Tibial nerve (tissue), 3 donors: ENCODE measurements at regions not wholly inside any gene's neighbourhood (a gene's known extent, or its start where the extent isn't known, plus 50 kb on each side); places are given as distances from the start of the nearest gene placed in this dataset.

ENCODE experiments used
- POLR2A ChIP-seq, 2 donors: fragments of 450-650 bp; IDR thresholded peaks; one replicate each; pipeline ENCODE4 v1.6.1; 2017; ENCODE audit warnings: antibody characterized with exemption in 2 of 2, mild to moderate bottlenecking in 2 of 2, moderate library complexity in 2 of 2
- TF ChIP-seq, protein P1 (sequence below), 5 experiments: fragments of 200-600 bp in 3 of 5; fragments of 450-650 bp in 2 of 5; sonication (generic) in 3 of 5; IDR thresholded peaks; one replicate each; pipeline ENCODE4 v1.5.1; 2016 to 2019; ENCODE audit warnings: antibody characterized with exemption in 5 of 5, mild to moderate bottlenecking in 3 of 5, moderate library complexity in 2 of 5

DNA sequence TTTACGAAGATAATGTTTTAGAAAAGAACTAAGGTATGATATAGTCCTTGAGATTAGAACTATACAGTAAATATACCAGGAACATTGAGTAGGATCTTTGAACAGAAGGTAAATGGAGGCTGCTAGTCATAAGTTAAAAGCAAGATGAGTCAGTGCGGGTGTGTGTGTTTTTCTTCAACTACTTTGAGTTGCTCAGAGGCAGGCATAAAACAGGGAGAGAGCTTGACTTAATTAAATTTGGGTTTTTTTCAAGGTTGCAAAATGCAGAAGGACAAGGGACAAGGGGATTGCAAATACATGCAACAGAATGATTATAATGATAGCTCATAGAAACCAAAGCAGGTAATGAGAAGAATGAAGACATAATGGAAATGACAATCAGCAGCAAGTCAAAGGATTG lies 815.1 kb downstream of the NCAM2 start:
- TF ChIP-seq, protein P1, sequence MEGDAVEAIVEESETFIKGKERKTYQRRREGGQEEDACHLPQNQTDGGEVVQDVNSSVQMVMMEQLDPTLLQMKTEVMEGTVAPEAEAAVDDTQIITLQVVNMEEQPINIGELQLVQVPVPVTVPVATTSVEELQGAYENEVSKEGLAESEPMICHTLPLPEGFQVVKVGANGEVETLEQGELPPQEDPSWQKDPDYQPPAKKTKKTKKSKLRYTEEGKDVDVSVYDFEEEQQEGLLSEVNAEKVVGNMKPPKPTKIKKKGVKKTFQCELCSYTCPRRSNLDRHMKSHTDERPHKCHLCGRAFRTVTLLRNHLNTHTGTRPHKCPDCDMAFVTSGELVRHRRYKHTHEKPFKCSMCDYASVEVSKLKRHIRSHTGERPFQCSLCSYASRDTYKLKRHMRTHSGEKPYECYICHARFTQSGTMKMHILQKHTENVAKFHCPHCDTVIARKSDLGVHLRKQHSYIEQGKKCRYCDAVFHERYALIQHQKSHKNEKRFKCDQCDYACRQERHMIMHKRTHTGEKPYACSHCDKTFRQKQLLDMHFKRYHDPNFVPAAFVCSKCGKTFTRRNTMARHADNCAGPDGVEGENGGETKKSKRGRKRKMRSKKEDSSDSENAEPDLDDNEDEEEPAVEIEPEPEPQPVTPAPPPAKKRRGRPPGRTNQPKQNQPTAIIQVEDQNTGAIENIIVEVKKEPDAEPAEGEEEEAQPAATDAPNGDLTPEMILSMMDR (IDR thresholded peaks at IDR 0.05): no peak
- TF ChIP-seq POLR2A (IDR thresholded peaks at IDR 0.05): no peak
